ENCODE measurements at regions not wholly inside any gene's neighbourhood (a gene's known extent, or its start where the extent isn't known, plus 50 kb on each side); places are given as distances from the start of the nearest gene placed in this dataset.
A peak's percentile ranks its signal among the peaks of the same experiment; 100 is the strongest.

GRCh38 chr4:127555106-127555505 lies 77.7 kb upstream of the INTU start:
- DNase-seq: no peak
- intact Hi-C loops (cut with DNase I): no loop called here

- intact Hi-C loops (cut with DNase I): no loop called here
- DNase-seq: no peak
These were observed 74.7 kb upstream of the INTU start for GRCh38 chr4:127558088-127558487.

GRCh38 chr4:127558489-127559407 lies 74.0 kb upstream of the INTU start:
- intact Hi-C loops (cut with DNase I): no loop called here
- DNase-seq: no peak

GRCh38 chr4:127559981-127560380 lies 72.8 kb upstream of the INTU start:
- DNase-seq: no peak
- intact Hi-C loops (cut with DNase I): no loop called here

DNA sequence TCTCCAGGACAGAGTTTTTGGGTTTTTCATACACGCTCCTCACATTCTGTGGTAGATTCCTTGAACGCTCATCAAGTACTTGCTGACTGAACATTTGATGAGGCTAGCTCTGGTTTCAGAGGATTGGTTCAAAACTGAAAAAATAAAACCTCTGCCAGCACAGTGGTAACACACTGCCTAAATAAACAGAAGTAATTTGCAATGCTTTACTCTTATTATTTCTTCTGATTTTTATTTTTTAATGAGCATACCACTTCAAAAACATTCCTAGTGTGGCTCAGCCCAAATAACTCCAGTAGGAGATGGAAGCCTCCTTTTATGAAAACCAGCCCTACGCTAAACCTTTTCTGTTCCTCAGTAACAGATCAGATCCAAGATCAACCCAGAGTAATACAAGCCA lies 72.0 kb upstream of the INTU start:
- intact Hi-C loops (cut with DNase I): no loop called here
- no peak for DNase-seq

DNA sequence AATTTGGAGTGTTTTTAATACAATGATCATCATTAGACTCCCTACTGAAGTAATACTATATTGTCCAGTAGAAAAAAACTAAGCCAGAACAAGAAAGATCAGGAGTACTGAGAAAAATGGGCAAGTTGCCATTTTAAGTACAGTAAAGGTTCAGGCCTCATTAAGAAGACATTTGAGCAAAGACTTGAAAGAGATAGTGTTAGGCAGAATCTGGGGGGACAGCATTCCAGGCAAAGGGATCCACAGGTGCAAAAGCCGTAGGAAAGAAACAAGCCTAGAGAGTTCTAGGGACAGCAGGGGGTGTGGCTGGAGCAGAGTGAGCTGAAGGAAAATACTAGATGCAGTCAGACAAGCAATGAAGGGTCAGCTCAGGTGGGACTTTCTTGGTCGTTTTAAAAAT lies 58.1 kb upstream of the INTU start:
- intact Hi-C loops (cut with DNase I): no loop called here
- no peak for DNase-seq

GRCh38 chr4:127575888-127576287 lies 56.9 kb upstream of the INTU start:
- intact Hi-C loops (cut with DNase I): no loop called here
- no peak for DNase-seq

GRCh38 chr4:127578491-127578890 lies 54.3 kb upstream of the INTU start:
- intact Hi-C loops (cut with DNase I): no loop called here
- DNase-seq: no peak

DNA sequence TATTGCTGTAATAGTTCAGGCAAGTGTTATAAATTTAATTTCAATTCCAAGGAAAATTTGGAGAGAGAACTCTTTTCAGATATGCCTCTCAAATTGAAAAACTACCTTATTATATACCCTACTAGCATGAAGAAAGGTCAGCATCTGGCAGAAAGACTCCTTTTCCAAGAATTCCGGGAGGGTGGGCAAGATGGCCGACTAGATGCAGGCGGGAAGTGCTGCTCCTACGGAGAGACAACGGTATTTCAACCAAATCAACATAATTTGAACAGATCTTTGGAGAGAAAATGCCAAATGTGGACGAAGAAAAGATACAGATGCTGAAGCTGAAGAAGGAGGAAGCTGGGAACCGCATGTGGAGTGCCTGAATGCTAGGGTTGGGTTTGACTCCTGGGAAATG lies 53.8 kb upstream of the INTU start:
- DNase-seq: no peak
- intact Hi-C loops (cut with DNase I): no loop called here

DNA sequence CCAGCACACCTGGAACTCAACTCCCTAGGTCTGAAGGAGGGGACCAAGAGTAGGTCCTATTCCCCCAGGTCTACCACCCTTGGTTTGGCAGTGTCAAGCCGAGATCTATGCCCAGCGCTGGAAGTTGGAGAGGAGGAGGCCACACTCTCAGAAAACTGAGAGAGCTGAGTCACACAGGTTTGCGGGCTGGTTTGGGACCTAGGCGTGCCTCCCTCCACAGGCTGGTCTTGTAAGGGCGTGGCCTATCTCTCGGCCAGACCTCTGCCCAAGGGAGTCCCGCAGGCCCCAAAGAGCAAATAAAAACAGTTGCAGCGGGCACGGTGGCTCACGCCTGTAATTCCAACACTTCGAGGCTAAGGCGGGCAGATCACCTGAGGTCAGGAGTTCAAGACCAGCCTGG lies 52.9 kb upstream of the INTU start:
- intact Hi-C loops (cut with DNase I): no loop called here
- peak in 1 of 10 donors; percentile 37 for DNase-seq

DNA sequence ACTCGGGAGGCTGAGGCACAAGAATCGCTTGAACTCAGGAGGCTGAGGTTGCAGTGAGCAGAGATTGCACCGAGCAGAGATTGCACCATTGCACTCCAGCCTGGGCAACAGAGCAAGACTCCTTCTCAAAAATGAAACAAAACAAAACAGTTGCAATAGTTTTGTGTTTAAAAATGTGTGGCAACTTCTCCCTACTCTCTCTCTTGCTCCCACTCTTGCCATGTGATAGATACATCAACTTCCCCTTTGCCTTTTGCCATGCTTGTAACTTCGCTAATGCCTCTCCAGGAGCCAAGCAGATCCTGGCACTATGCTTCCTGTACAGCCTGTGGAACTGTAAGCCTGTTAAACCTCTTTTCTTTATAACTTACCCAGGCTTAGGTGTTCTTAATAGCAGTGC lies 52.5 kb upstream of the INTU start:
- intact Hi-C loops (cut with DNase I): no loop called here
- DNase-seq: no peak

DNA sequence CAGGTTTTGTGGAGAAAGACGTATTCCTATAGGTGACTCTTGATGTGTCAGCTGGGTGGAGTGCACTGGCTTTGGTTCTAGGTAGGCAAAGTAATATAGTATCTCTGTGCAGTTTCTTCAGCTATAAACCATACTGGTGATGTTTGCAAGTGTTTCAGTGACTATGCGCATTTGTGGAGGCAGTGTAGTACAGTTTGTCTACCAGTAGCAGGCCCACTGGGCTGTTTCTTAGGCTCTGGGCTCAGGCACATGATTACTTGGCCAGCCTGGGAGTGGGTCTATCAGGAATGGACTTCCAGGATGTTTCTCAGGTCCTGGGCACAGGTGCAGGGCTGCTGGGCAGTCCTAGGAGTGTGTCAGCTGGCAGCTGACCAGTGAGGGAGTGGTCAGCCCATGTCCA lies 51.9 kb upstream of the INTU start:
- peak in 1 of 10 donors; percentile 33 for DNase-seq
- intact Hi-C loops (cut with DNase I): no loop called here
